SIG-M5 treated with dmso at 0.1 percent for 504 hours (cell line): ENCODE measurements at regions not wholly inside any gene's neighbourhood (a gene's known extent, or its start where the extent isn't known, plus 50 kb on each side); places are given as distances from the start of the nearest gene placed in this dataset.
"Not testable (repeated sequence)": the region's sequence is repeated elsewhere in the genome, so short reads cannot be mapped to it uniquely, and the experiment has no call there.

ENCODE experiments used
- DNase-seq: peaks from one replicate; lab custom pipeline; 2025; ENCODE audit not compliant: unreplicated experiment; lab: John Stamatoyannopoulos, UW

GRCh38 chr1:148361427-148362215 is 121.5 kb downstream of the PPIAL4G start:
- not testable (repeated sequence) for DNase-seq

- DNase-seq: no peak
Observed at GRCh38 chr1:148357037-148357436, 126.1 kb downstream of the PPIAL4G start.

GRCh38 chr1:148355976-148356375 is 127.1 kb downstream of the PPIAL4G start:
- no peak for DNase-seq

DNA sequence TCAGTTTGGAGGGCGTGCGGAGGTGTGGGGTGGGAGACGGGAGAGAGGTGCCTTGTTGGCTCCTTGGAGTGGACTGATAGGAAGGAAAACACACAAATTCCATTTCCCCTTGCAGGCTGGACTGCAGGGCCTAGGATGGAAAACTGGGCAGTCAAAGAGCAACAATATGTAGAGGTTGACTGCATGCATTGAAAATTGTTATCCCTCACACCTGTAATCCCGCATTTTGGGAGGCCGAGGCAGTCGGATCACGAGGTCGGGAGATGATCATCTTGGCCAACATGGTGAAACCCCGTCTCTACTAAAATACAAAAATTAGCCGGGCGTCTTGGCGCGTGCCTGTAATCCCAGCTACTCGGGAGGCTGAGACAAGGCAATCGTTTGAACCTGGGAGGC is 128.2 kb downstream of the PPIAL4G start:
- no peak for DNase-seq

- DNase-seq: no peak
Observed at GRCh38 chr1:148354284-148354912, 128.7 kb downstream of the PPIAL4G start.

- DNase-seq: no peak
Observed at GRCh38 chr1:148353461-148354283, 129.4 kb downstream of the PPIAL4G start.

DNA sequence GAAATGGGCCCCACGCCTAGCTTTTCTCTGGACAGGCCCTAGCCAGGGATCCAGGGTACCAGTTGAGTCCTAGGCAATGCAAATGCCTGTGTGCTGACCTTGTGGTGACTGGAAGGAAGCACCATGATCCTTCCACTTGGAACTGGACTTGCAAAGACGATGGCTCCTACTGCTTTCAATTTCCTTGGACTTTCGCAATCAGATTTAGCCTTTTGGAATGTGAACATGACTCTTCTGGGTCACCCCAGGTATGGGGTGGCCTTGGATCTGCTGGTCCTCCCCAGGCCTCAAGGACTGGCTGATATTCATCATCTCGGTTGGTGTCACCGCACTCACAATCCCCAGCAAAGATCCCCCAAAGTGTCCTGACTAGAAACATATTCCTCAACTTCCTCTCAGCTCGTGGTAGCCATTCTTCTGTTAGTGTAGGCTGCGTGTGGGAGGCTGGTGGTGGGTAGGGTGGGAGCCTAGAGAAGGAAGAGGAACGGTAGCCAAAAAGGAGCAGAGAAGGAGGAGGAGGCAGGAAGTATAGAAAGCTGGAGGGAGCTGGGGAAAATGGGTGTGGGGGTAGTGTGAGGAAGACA is 130.5 kb downstream of the PPIAL4G start:
- DNase-seq: no peak

DNA sequence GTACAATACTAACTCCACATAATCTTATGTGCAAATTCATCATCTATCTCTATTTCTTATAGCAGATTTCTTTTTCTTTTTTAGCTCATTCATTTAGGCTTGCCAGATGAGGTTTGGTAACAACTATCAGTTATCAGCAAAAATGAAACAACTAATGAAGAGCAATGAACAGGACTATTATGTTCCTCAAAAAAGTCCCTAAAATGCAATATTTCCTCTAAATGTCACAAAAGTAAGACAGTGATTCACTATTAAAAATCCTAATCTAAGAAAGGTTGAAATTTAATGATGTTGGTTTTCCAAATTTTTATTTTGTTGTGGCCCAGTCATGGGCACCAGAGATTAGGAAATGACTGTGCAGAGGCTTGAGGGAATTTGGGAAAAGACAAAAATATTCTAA is 135.3 kb downstream of the PPIAL4G start:
- no peak for DNase-seq

DNA sequence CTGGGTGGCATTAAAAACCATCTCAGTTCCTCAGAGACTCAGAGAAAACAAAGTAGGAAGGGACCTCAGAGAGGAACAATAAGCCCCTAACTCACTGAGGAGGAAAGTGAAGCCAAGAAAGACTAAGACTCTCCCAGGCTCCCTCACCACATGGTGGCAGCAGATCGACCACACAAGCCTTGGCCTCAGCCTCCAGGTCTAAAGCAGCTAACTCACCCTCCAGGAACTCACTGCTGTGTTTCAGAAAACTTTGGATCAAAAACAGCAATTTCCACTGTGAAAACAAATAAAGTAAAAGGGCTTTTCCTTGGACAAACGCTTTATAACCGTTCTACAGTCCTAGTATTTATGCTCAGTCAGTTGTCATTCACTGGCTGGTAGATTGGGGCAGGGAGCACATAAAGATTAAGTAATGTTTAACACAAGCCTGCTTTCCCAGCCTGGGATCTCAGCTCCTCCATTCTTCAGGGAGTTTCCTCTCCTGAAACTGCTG is 137.4 kb downstream of the PPIAL4G start:
- DNase-seq: peak; percentile 42

DNA sequence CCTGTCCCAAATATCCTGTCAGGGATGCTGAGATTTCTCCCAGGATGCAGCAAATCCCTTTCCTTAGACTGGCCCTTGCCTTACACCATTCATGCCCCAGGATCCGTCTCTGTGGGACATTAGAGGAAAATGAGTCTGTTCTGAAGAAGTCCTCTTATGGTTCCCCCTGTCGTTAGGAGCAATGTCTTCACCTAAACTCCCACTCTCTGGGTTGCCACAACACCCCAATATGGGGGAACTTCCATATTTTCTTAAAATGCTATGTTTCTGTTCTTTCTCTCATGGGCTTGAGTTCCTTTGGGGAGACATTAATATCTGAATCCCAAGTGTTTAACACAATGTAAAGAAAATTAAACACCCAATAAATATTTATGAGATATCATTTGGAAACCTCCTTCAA is 138.5 kb downstream of the PPIAL4G start:
- DNase-seq: not testable (repeated sequence)

GRCh38 chr1:148341729-148342128 is 141.4 kb downstream of the PPIAL4G start:
- DNase-seq: not testable (repeated sequence)

DNA sequence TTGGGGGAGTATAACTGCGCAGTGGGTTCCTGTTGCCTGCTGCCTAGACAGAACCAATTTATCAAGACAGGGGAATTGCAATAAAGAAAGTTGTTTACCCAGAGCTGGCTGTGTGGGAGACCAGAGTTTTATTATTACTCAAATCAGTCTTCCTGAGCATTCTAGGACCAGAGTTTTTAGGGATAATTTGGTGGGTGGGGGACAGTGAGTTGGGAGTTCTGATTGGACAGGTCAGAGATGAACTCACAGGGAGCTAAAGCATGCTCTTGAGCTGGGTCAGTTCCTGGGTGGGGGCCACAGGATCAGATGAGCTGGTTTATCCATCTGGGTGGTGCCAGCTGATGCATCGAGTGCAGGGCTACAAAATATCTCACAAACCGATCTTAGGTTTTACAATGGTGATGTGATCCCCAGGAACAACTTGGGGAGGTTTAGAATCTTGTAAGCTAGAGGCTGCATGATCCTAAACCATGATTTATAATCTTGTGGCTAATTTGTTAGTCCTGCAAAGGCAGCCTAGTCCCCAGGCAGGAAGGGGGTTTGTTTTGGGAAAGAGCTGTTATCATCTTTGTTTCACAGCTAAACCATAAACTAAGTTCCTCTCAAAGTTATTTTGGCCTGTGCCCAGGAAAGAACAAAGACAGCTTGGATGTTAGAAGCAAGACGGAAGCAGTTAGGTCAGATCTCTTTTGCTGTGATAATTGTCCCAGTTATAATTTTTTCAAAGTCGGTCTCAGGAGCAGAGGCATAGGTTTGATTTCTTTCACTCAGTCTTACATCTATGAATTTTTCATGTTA is 146.8 kb downstream of the PPIAL4G start:
- DNase-seq: not testable (repeated sequence)

DNA sequence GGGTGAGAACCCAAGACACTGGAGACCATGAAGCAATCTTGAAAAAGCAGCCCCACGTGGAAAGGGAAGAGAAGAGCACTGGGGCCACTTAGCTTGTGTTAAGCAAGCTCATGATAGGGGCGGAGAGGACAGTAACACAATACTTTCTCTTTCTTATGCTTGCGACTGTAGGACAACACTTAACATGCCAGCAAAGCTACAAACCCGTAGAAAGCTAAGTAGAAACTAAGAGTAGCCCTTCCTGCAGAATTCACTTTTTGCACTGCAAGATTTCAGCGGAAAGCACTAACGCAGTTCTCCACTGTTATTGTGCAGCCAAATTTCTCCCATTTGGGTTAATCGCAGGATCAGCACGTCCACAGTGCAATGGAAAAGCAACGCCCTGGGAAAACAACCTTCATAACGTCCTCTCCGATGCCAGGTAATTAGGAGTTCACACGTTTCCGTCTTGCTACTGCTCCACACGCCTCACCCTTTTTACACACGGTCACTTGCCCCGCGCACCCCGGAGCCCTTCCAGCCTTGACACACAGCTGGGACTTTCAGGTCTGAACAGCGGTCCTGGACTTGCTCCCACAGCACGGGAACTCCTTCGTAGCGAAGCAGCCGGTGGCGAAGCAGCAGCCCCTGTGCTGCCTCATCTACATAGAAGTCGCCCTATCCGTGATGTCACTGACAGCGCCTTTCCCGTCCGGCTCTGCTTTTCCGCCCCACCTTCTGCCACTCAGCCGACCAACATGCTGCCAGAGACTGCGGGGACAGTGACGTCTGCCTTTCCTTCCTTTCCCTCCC is 148.6 kb downstream of the PPIAL4G start:
- peak; percentile 99 for DNase-seq

DNA sequence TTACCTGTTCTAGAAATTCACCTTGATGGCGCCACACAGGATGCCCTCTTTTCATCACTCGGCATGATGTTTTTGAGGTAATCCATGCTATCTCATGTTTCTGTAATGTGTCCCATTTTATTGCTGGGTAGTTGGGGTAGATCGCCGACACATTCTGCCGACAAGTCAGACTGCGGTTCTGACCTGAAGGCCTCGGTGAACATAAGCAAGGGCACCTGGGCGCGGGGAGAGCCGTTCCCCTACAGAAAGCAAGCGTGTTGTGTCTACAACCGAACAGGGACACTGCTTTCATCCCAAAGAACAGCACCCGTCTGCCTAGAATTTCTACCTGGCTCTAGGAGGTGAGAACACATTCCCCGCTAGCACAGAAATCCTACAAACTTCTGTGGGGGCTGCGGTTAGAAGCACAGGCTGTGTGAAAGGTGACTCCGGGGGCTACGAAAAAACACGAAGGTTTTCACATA is 149.2 kb downstream of the PPIAL4G start:
- no peak for DNase-seq

- no peak for DNase-seq
Observed at GRCh38 chr1:148328884-148329283, 154.2 kb downstream of the PPIAL4G start.

DNA sequence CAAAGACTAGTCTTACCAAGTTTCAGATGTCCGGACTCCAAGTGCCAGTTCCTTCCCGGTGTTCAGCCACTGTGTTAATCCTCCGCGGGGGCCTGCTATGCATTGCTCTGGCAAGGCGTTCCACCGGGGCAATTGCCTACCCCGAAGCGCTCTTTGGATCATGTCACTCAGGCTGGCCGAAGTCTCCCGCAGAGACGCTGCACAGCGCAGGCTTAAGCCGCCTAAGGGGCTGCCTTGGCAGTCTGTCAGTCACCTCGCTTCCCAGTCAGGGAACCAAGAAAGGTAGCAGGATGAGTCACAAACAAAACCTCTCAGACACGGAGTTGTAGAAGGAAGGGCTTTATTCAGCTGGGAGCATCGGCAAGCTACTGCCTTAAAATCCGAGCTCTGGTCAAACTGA is 158.1 kb downstream of the PPIAL4G start:
- not testable (repeated sequence) for DNase-seq

DNA sequence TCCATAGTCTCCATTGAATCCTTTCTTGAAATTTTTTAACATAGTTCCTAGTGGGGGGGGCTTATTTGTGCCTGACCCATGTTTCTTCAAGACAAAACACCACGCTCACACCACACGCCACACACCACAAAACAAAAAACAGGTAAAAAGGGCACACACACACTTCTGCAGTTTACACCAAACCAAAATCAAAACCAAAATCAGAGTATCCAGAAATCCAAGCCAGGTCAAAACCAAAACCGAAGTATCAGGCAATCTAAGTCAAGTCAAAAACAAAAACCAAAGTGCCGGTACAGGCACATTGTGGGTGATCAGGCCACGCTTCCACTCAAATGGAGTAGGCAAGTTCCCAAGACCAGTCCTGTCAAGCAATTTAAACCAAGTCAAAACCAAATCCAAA is 158.6 kb downstream of the PPIAL4G start:
- DNase-seq: not testable (repeated sequence)

GRCh38 chr1:148320079-148320478 is 163.0 kb downstream of the PPIAL4G start:
- not testable (repeated sequence) for DNase-seq

GRCh38 chr1:148318904-148319242 is 164.2 kb downstream of the PPIAL4G start:
- no peak for DNase-seq
